ENCODE measurements at regions not wholly inside any gene's neighbourhood (a gene's known extent, or its start where the extent isn't known, plus 50 kb on each side); places are given as distances from the start of the nearest gene placed in this dataset.

- Histone ChIP-seq H4K20me1 (ENCODE audit: insufficient read depth) (no peaks in the 10 kb centered on the region), H3K9ac (no peak overlapping the region), H3K4me3 (IDR thresholded peaks at IDR 0.05; ENCODE audit: insufficient read depth, low read depth, low read length) (no peak overlapping the region), H3K27ac (no peak overlapping the region), H3K27me3 (ENCODE audit: insufficient read depth, low read depth) (no peaks in the 10 kb centered on the region), H3K4me1 (ENCODE audit: low read depth, poor library complexity, severe bottlenecking) (no peaks in the 10 kb centered on the region), H3K79me2 (ENCODE audit: insufficient read depth, low read depth) (no peaks in the 10 kb centered on the region), H2AFZ (ENCODE audit: low read depth) (no peak overlapping the region), H3K4me2 (no peak overlapping the region), H3K36me3 (ENCODE audit: insufficient read depth) (no peaks in the 10 kb centered on the region)
- no peak for TF ChIP-seq CTCF (conservative IDR thresholded peaks at IDR 0.05; ENCODE audit: low read depth, low read length)
Measured at GRCh38 chr10:76763376-76763775, 874.2 kb downstream of the KCNMA1 start.

GRCh38 chr10:76759681-76760080 is 877.9 kb downstream of the KCNMA1 start:
- H3K9ac ChIP-seq = no peak overlapping the region
- no peaks in the 10 kb centered on the region for H3K4me1 ChIP-seq (ENCODE audit: low read depth, poor library complexity, severe bottlenecking)
- H3K79me2 ChIP-seq (ENCODE audit: insufficient read depth, low read depth) = no peaks in the 10 kb centered on the region
- no peaks in the 10 kb centered on the region for H3K36me3 ChIP-seq (ENCODE audit: insufficient read depth)
- TF ChIP-seq CTCF (conservative IDR thresholded peaks at IDR 0.05; ENCODE audit: low read depth, low read length) = no peak
- no peaks in the 10 kb centered on the region for H3K27me3 ChIP-seq (ENCODE audit: insufficient read depth, low read depth)
- H4K20me1 ChIP-seq (ENCODE audit: insufficient read depth) = no peaks in the 10 kb centered on the region
- no peak overlapping the region for H3K4me2 ChIP-seq
- no peak overlapping the region for H3K27ac ChIP-seq
- H2AFZ ChIP-seq (ENCODE audit: low read depth) = no peak overlapping the region
- no peak overlapping the region for H3K4me3 ChIP-seq (IDR thresholded peaks at IDR 0.05; ENCODE audit: insufficient read depth, low read depth, low read length)

DNA sequence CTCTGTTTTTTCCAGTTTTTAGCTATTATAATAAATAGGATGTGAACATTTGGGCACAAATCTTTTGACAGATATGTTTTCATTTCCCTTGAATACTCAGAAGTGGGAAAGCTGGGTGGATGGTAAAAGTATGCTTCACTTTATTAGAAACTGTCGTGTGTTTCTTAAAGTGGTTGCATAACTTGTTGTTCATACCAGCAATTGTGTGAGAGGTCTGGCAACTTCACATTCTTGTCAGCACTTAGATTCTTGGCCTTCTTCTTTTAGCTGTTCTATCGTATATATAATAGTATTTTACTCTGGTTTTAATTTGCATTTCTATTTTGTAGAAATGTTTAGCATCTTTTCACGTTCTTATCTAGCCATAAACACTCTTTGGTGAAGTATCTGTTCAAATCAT is 894.4 kb downstream of the KCNMA1 start:
- H3K9ac ChIP-seq = no peak overlapping the region
- H3K4me1 ChIP-seq (ENCODE audit: low read depth, poor library complexity, severe bottlenecking) = no peaks in the 10 kb centered on the region
- no peak for TF ChIP-seq CTCF (conservative IDR thresholded peaks at IDR 0.05; ENCODE audit: low read depth, low read length)
- H3K4me3 ChIP-seq (IDR thresholded peaks at IDR 0.05; ENCODE audit: insufficient read depth, low read depth, low read length) = no peak overlapping the region
- no peaks in the 10 kb centered on the region for H3K36me3 ChIP-seq (ENCODE audit: insufficient read depth)
- no peak overlapping the region for H2AFZ ChIP-seq (ENCODE audit: low read depth)
- no peak overlapping the region for H3K27ac ChIP-seq
- no peaks in the 10 kb centered on the region for H3K79me2 ChIP-seq (ENCODE audit: insufficient read depth, low read depth)
- H3K4me2 ChIP-seq = no peak overlapping the region
- H4K20me1 ChIP-seq (ENCODE audit: insufficient read depth) = no peaks in the 10 kb centered on the region
- H3K27me3 ChIP-seq (ENCODE audit: insufficient read depth, low read depth) = no peaks in the 10 kb centered on the region

DNA sequence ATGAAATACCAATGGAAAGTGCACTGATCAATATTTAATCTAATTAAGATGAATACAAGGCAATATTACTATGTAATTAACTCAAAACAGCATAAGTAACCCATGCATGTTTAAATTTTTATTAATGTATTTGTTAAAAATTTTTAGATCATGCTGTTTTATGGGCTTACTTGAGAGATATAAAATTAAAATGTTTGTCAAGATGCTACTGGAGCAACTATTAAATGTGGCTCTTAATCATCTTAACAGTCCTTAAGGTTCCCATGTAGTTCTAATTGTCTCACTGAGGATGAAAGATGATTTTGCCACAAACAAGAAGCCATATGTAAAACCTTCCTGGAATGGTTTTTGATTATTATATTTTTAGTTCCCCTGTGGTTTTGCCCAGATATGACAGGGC is 897.1 kb downstream of the KCNMA1 start:
- Histone ChIP-seq H4K20me1 (ENCODE audit: insufficient read depth) (no peaks in the 10 kb centered on the region), H3K9ac (no peak overlapping the region), H3K27me3 (ENCODE audit: insufficient read depth, low read depth) (no peaks in the 10 kb centered on the region), H3K79me2 (ENCODE audit: insufficient read depth, low read depth) (no peaks in the 10 kb centered on the region), H3K4me2 (no peak overlapping the region), H3K4me3 (IDR thresholded peaks at IDR 0.05; ENCODE audit: insufficient read depth, low read depth, low read length) (no peak overlapping the region), H3K4me1 (ENCODE audit: low read depth, poor library complexity, severe bottlenecking) (no peaks in the 10 kb centered on the region), H2AFZ (ENCODE audit: low read depth) (no peak overlapping the region), H3K36me3 (ENCODE audit: insufficient read depth) (no peaks in the 10 kb centered on the region), H3K27ac (no peak overlapping the region)
- TF ChIP-seq CTCF (conservative IDR thresholded peaks at IDR 0.05; ENCODE audit: low read depth, low read length) = no peak

GRCh38 chr10:76738991-76739390 is 898.6 kb downstream of the KCNMA1 start:
- H3K9ac ChIP-seq = no peak overlapping the region
- no peaks in the 10 kb centered on the region for H3K36me3 ChIP-seq (ENCODE audit: insufficient read depth)
- no peak overlapping the region for H3K4me3 ChIP-seq (IDR thresholded peaks at IDR 0.05; ENCODE audit: insufficient read depth, low read depth, low read length)
- H3K4me1 ChIP-seq (ENCODE audit: low read depth, poor library complexity, severe bottlenecking) = no peaks in the 10 kb centered on the region
- H3K27me3 ChIP-seq (ENCODE audit: insufficient read depth, low read depth) = no peaks in the 10 kb centered on the region
- TF ChIP-seq CTCF (conservative IDR thresholded peaks at IDR 0.05; ENCODE audit: low read depth, low read length) = no peak
- no peak overlapping the region for H3K27ac ChIP-seq
- no peaks in the 10 kb centered on the region for H3K79me2 ChIP-seq (ENCODE audit: insufficient read depth, low read depth)
- H2AFZ ChIP-seq (ENCODE audit: low read depth) = no peak overlapping the region
- H3K4me2 ChIP-seq = no peak overlapping the region
- no peaks in the 10 kb centered on the region for H4K20me1 ChIP-seq (ENCODE audit: insufficient read depth)

All from KMS-11 (cell line).